Ishikawa (cell line): ENCODE measurements at regions not wholly inside any gene's neighbourhood (a gene's known extent, or its start where the extent isn't known, plus 50 kb on each side); places are given as distances from the start of the nearest gene placed in this dataset.
A peak's percentile ranks its signal among the peaks of the same experiment; 100 is the strongest.

Experiments
- CEBPB ChIP-seq: IDR thresholded peaks from 2 replicates; pipeline ENCODE4 v1.6.1; 2012
- CREB1 ChIP-seq: IDR thresholded peaks from 2 replicates; pipeline ENCODE4 v1.6.1; 2012; ENCODE audit warnings: low read depth
- EGR1 ChIP-seq: IDR thresholded peaks from 2 replicates; pipeline ENCODE4 v1.6.1; 2012
- EP300 ChIP-seq: IDR thresholded peaks from 2 replicates; pipeline ENCODE4 v1.6.1; 2012; ENCODE audit warnings: borderline replicate concordance
- FOXM1 ChIP-seq: IDR thresholded peaks from 2 replicates; pipeline ENCODE4 v1.6.1; 2012; ENCODE audit warnings: low read depth, borderline replicate concordance
- NFIC ChIP-seq: IDR thresholded peaks from 2 replicates; pipeline ENCODE4 v1.6.1; 2012
- RAD21 ChIP-seq: IDR thresholded peaks from 2 replicates; pipeline ENCODE4 v1.6.1; 2012; ENCODE audit warnings: low read depth
- TAF1 ChIP-seq: IDR thresholded peaks from 2 replicates; pipeline ENCODE4 v1.6.1; 2012; ENCODE audit warnings: low read depth, mild to moderate bottlenecking
- TCF12 ChIP-seq: IDR thresholded peaks from 2 replicates; pipeline ENCODE4 v1.6.1; 2012; ENCODE audit warnings: low read depth
- TEAD4 ChIP-seq: IDR thresholded peaks from 2 replicates; pipeline ENCODE4 v1.6.1; 2012
- YY1 ChIP-seq: IDR thresholded peaks from 2 replicates; pipeline ENCODE4 v1.6.1; 2012; ENCODE audit warnings: low read depth
- ZBTB7A ChIP-seq: IDR thresholded peaks from 2 replicates; pipeline ENCODE4 v1.6.1; 2012; ENCODE audit warnings: low read depth
- TF ChIP-seq, protein P1 (sequence below): IDR thresholded peaks from 2 replicates; pipeline ENCODE4 v1.6.1; 2012
- TF ChIP-seq, protein P2 (sequence below): IDR thresholded peaks from 2 replicates; pipeline ENCODE4 v1.6.1; 2012
- TF ChIP-seq, protein P3 (sequence below): IDR thresholded peaks from 2 replicates; pipeline ENCODE4 v1.6.1; 2012; ENCODE audit warnings: low read depth, mild to moderate bottlenecking

DNA sequence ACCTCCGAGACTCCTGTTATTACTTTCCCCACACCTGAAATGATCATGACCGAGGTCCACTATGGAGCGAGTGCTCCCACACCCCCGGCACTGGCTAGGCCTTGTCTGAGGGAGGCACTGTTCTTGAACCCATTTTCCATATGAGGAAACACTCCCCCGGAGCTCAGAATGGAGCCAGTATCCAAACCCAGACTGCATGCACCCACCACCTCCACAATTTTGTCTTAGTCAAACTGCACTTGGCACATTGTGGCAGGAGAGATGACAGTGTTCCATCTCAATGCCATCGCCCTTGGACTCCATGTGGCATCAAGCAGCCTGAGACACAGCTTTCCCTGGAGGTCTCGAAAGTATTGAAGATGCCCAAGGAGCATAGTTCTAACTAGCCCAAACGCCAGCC lies 154.1 kb downstream of the NUP210 start:
- no peak for TF ChIP-seq EP300

DNA sequence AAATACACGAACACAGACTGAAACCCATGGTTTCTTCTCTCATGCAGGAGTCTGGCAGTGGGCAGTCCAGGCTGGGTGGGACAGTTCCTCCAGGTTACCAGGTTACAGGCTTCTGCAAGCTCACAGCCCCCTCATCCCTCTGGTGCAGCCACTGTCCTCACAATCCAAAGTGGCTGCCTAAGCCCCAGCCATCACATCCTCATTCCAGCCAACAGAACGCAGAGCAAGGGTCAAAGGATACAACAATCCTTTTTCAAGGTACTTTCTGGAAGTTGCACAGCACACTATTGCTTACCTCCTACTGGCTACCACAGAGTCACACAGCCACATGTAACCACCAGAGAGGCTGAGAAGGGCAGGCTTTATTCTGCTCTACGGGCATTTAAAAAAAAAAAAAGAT lies 154.6 kb downstream of the NUP210 start:
- TF ChIP-seq FOXM1 = no peak

DNA sequence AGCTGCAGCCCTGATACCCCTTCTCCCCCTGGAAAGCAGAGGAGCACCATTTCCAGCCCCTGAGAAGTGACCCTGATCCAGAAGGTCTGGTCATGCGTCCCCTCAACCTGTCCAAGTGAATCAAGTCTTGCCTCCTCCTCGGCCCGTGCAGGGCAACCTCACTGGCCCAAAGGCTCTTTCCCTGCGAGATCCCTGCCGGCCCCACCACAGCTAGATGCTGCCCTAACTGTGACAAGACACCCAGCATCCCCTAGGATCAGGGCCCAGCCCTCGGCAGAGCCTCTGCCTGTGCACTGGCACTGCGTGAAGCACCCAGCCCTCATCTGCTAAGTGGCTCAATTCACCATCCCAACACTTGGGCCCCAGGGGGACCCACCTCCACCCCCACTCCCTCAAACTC lies 155.1 kb downstream of the NUP210 start:
- no peak for TF ChIP-seq NFIC
- TF ChIP-seq RAD21 = no peak
- no peak for TF ChIP-seq TCF12
- TF ChIP-seq, protein P1, sequence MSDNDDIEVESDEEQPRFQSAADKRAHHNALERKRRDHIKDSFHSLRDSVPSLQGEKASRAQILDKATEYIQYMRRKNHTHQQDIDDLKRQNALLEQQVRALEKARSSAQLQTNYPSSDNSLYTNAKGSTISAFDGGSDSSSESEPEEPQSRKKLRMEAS = no peak
- TF ChIP-seq, protein P2, sequence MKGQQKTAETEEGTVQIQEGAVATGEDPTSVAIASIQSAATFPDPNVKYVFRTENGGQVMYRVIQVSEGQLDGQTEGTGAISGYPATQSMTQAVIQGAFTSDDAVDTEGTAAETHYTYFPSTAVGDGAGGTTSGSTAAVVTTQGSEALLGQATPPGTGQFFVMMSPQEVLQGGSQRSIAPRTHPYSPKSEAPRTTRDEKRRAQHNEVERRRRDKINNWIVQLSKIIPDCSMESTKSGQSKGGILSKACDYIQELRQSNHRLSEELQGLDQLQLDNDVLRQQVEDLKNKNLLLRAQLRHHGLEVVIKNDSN = no peak
- no peak for TF ChIP-seq EGR1
- no peak for TF ChIP-seq FOXM1
- no peak for TF ChIP-seq TEAD4
- no peak for TF ChIP-seq CEBPB
- TF ChIP-seq TAF1 = no peak
- no peak for TF ChIP-seq EP300
- TF ChIP-seq CREB1 = no peak
- no peak for TF ChIP-seq ZBTB7A
- TF ChIP-seq, protein P3, sequence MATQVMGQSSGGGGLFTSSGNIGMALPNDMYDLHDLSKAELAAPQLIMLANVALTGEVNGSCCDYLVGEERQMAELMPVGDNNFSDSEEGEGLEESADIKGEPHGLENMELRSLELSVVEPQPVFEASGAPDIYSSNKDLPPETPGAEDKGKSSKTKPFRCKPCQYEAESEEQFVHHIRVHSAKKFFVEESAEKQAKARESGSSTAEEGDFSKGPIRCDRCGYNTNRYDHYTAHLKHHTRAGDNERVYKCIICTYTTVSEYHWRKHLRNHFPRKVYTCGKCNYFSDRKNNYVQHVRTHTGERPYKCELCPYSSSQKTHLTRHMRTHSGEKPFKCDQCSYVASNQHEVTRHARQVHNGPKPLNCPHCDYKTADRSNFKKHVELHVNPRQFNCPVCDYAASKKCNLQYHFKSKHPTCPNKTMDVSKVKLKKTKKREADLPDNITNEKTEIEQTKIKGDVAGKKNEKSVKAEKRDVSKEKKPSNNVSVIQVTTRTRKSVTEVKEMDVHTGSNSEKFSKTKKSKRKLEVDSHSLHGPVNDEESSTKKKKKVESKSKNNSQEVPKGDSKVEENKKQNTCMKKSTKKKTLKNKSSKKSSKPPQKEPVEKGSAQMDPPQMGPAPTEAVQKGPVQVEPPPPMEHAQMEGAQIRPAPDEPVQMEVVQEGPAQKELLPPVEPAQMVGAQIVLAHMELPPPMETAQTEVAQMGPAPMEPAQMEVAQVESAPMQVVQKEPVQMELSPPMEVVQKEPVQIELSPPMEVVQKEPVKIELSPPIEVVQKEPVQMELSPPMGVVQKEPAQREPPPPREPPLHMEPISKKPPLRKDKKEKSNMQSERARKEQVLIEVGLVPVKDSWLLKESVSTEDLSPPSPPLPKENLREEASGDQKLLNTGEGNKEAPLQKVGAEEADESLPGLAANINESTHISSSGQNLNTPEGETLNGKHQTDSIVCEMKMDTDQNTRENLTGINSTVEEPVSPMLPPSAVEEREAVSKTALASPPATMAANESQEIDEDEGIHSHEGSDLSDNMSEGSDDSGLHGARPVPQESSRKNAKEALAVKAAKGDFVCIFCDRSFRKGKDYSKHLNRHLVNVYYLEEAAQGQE = no peak
- TF ChIP-seq YY1 = no peak

DNA sequence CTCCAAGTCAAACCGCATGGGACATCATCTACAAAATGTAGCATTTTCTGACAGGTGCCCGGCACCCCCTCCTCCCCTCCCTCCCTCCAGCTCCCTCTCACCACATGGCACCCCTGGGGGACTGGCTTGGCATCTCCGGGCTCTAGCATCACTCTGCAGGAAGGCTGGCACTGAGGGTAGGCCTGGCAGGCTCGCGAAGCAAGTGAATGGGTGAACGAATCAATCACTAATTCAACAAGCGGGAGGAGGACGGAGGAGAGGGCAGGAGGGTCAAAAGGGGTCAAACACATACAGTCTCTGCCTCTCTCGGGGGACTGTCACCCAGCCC lies 155.7 kb downstream of the NUP210 start:
- no peak for TF ChIP-seq FOXM1
- no peak for TF ChIP-seq YY1
- no peak for TF ChIP-seq TEAD4

DNA sequence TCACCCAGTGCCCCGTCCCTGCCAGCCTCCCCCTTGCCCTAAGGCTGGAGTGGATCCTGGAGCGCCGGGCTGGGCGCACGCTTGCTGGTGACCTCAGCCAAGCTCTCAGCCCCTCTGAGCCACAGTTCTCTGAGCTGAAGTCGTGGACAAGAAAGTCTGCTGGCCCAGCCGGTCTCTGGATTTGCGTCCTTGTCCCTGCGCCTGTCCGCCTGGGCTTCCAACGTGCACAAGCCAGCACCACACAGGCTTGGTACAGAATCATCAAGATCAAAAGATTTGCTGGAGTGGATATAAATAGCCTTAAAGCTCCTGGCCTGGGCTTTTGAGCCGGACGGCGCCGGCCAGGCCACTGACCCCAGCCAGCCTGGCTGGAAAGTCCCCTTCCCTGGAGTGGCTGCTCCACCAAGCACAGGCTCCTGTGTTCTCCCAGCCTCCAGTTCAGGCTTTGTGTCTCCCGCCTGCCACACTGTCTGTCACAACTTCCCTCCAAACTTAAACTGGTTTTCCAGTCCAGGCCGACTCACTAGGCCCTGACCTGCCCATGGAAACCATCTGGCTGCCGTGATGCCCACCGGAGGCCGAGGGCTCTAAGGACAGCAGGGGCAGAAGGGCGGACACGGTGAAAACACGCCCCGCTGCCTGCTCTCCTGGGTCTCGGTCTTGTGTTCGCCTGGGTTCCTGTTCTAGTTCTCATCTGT lies 156.2 kb downstream of the NUP210 start:
- no peak for TF ChIP-seq CREB1
- no peak for TF ChIP-seq RAD21
- TF ChIP-seq EP300 = no peak

DNA sequence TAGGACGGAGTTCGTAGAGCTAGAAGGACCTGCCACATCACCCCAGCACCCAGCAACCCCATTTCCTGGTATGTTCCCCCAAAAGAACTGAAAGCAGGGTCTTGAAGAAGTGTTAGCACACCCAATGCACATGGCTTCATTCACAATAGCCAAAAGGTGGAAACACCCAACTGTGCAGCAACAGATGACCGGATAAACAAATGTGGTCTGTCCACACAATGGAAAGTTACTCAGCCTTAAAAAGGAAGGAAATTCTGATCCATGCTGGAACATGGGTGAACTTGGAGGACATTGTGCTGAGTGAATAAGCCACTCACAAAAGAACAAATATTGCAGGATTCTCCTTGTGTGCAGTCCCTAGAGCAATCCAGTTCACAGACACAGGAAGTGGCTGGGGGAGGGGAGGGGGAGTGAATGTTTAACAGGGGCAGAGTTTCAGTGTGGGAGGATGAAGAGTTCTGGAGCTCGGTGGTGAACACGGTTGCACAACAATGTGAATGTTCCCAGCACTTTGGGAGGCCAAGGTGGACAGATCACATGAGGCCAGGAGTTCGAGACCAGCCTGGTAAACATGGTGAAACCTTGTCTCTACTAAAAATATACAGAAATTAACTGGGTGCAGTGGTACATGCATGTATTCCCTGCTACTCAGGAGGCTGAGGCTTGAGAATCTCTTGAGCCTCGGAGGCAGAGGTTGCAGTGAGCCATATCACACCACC lies 157.5 kb downstream of the NUP210 start:
- TF ChIP-seq EGR1 (no peak), CREB1 (no peak), EP300 (peak; percentile 29; the same call in 1 of the 2 replicates), TEAD4 (no peak), TAF1 (no peak), CEBPB (no peak)
- TF ChIP-seq, protein P1 = peak; percentile 37; the same call in 1 of the 2 replicates

DNA sequence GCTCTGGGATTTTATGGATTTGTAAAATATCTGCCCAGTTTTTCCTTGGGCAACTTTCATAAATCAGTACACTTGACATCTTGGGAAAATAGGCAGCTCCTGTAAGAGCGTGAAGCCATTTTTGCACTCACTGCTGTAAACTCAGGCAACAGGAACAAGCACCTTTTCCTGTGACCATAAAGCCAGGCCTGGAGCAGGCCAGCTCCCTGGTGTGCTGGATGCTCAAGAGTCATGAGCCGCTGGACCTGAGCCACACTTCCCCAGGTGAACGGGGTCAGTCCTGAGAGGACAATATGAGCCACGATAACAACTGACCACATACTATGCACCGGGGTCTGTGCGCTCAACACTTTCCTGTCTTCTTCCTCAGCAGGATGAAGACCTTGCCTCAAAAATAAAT lies 158.2 kb downstream of the NUP210 start:
- TF ChIP-seq NFIC = peak; percentile 52; the same call in 1 of the 2 replicates
- TF ChIP-seq, protein P2 = 0 out of 2 replicates have a peak, but pooled peaks have one; percentile 6
- no peak for TF ChIP-seq CEBPB

DNA sequence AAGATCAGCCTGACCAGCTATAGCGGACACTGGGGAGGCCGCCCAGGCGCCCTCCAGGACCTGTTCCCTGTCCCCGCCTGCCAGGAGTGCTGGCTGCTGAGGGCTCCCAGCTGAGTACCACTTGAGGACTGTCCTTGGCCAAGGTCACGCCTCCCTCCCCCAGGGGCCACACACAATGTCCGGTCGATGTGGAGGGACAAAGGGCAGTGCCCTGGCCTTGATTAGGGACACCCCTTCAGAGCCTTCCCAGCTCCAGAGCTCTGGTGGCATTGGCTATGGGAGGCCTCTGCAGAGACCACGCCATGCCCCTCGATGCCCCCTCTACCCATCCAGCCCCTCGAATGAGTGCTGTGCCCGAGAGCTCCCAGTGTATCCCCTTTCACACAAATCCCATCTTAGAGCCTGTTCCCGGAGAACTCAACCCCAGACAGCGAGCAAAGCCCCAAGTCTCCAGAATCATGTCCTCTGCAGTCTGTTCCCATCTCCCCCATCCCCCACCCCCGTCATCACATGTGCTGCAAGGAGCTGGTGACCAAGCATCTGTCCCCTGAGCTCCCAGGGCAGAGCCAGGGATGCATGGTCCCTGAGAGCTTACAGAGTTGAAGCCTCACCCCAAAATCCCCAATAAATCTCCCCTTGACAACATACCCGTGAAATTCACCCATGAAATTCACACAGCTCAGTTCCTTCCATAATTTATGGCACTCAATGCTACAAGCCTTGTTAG lies 158.9 kb downstream of the NUP210 start:
- no peak for TF ChIP-seq TCF12
- TF ChIP-seq TEAD4 = no peak
- TF ChIP-seq EGR1 = no peak
- TF ChIP-seq RAD21 = no peak
- TF ChIP-seq, protein P2 = no peak
- no peak for TF ChIP-seq FOXM1
- no peak for TF ChIP-seq EP300
- TF ChIP-seq, protein P1 = no peak
- TF ChIP-seq, protein P3 = no peak
- no peak for TF ChIP-seq YY1
- no peak for TF ChIP-seq NFIC
- no peak for TF ChIP-seq CREB1
- TF ChIP-seq ZBTB7A = no peak
- no peak for TF ChIP-seq CEBPB
- no peak for TF ChIP-seq TAF1
